ENCODE measurements at regions not wholly inside any gene's neighbourhood (a gene's known extent, or its start where the extent isn't known, plus 50 kb on each side); places are given as distances from the start of the nearest gene placed in this dataset.

DNA sequence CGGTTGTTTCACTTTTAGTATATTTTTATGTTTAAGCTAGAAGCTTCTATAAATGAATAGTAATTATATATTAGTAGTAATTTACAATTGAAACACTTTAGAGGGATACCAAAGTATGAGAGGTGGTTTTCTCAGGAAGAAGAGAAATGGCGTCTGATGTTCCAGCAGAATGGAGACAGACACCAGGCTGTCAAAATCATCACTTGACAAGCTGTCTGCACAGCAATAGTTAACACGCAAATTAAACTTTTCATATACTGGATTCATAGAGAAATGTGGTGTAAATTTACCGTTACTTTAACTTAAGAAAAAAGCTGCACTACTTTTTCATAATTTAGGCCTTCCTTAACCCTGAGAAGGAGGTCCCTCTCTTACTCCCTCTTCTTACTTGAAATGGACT, 82.6 kb downstream of the FAM217A start:
- FAIRE-seq: no peak
- DNase-seq (ENCODE audit: insufficient read length): no peak
- no peak for TF ChIP-seq POLR2A (IDR thresholded peaks at IDR 0.05; ENCODE audit: low read depth, low read length)
- TF ChIP-seq POLR2AphosphoS5 (IDR thresholded peaks at IDR 0.05; ENCODE audit: low read depth, low read length): no peak
- no peak for TF ChIP-seq TAF1 (IDR thresholded peaks at IDR 0.05; ENCODE audit: borderline replicate concordance, low read depth, low read length)

DNA sequence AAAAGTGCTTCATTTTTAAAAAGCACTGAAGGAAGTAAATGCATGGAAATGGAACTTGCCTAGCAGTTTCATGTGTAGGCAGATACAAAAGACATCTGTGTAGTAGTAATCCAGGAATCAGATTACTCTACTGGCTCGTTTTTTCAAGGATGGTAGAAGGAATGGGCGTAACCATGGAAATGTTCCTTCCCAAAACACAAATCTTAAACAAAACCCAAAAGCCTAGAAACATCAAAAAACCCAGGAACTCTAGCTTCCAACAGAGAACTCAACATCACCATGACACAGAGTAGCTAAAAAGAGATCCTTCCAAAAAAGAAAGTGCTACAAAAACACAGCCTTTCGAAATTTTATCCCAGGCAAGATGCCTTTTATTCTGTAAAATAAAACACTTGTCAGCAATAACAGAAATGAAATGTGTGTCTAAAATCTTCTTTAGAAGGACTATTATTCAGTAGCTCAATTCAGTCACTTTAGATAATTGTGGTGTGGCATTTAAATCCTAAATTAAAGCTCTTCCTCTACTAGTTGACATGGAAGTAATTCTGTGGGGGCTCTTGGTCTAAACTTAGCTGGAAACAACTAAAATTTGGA, 81.7 kb downstream of the FAM217A start:
- FAIRE-seq (no peak), DNase-seq (ENCODE audit: insufficient read length) (no peak)
- no peak for TF ChIP-seq POLR2AphosphoS5 (IDR thresholded peaks at IDR 0.05; ENCODE audit: low read depth, low read length)
- no peak for TF ChIP-seq TAF1 (IDR thresholded peaks at IDR 0.05; ENCODE audit: borderline replicate concordance, low read depth, low read length)
- no peak for TF ChIP-seq POLR2A (IDR thresholded peaks at IDR 0.05; ENCODE audit: low read depth, low read length)

- no peak for FAIRE-seq
- no peak for TF ChIP-seq POLR2AphosphoS5 (IDR thresholded peaks at IDR 0.05; ENCODE audit: low read depth, low read length)
- TF ChIP-seq POLR2A (IDR thresholded peaks at IDR 0.05; ENCODE audit: low read depth, low read length): no peak
- TF ChIP-seq TAF1 (IDR thresholded peaks at IDR 0.05; ENCODE audit: borderline replicate concordance, low read depth, low read length): no peak
- DNase-seq (ENCODE audit: insufficient read length): no peak
Observed at GRCh38 chr6:3999800-4000661, 78.9 kb downstream of the FAM217A start.

DNA sequence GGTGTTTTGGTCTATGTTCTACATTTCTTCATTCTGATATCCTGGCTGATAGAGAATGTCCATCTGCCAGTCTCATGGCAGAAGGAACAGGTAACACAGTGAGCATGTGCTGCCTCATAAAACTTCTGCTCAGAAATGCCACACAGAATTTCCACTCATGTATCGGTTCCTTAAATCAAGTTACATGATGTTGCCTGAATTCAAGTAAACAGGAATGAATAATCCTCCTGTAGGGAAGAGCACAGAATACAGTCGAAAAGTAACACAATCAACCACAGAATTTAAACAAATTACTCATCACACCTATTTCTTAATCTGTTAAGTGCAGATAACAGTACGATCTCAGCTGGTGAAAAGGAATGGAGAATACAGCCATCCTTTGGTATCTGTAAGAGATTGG, 74.7 kb downstream of the FAM217A start:
- no peak for TF ChIP-seq POLR2A (IDR thresholded peaks at IDR 0.05; ENCODE audit: low read depth, low read length)
- no peak for TF ChIP-seq TAF1 (IDR thresholded peaks at IDR 0.05; ENCODE audit: borderline replicate concordance, low read depth, low read length)
- peak; percentile 68 for FAIRE-seq
- no peak for DNase-seq (ENCODE audit: insufficient read length)

DNA sequence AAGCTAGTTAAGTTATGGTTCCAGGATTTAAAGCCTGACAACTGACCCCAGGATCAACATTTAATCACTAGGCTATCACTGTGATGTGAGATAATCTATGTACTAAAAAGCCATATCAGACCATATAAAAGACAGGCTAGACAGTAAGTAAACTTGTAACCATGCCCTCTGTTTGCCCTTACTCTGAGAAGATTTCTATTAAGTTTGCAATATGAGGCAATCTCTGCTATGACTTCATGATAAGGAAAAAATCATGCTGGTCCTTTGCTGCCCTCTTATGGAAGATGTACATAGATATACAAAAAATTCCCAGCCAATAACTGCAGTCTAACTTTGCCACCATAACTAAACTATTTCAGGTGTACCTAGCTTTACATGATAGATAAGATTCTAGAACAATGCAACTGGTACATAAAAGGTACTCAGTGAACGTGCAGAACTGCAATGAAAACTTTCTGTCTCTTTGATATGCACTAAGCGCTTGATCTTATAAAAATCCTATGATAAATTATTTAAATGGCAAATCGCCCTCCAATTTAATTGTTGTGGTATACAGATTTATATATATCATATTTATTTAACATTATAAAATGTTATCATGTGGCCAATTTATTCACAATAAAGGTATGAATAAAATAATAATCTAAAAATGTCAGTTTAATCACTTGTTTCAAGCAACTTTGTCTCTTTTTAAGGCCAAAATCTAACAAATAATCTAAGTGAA, 70.5 kb downstream of the FAM217A start:
- no peak for DNase-seq (ENCODE audit: insufficient read length)

GRCh38 chr6:4009486-4009885, 69.5 kb downstream of the FAM217A start:
- FAIRE-seq: no peak
- DNase-seq (ENCODE audit: insufficient read length): no peak
- TF ChIP-seq TAF1 (IDR thresholded peaks at IDR 0.05; ENCODE audit: borderline replicate concordance, low read depth, low read length): no peak
- no peak for TF ChIP-seq POLR2AphosphoS5 (IDR thresholded peaks at IDR 0.05; ENCODE audit: low read depth, low read length)
- no peak for TF ChIP-seq POLR2A (IDR thresholded peaks at IDR 0.05; ENCODE audit: low read depth, low read length)

More for the DNA sequence above, 70.5 kb downstream of the FAM217A start:
- peak; percentile 40 for FAIRE-seq
- TF ChIP-seq POLR2AphosphoS5 (IDR thresholded peaks at IDR 0.05; ENCODE audit: low read depth, low read length) (no peak), TAF1 (IDR thresholded peaks at IDR 0.05; ENCODE audit: borderline replicate concordance, low read depth, low read length) (no peak), POLR2A (IDR thresholded peaks at IDR 0.05; ENCODE audit: low read depth, low read length) (no peak)

GRCh38 chr6:4010048-4010447, 68.9 kb downstream of the FAM217A start:
- DNase-seq (ENCODE audit: insufficient read length) (no peak), FAIRE-seq (no peak)
- no peak for TF ChIP-seq TAF1 (IDR thresholded peaks at IDR 0.05; ENCODE audit: borderline replicate concordance, low read depth, low read length)
- no peak for TF ChIP-seq POLR2AphosphoS5 (IDR thresholded peaks at IDR 0.05; ENCODE audit: low read depth, low read length)
- TF ChIP-seq POLR2A (IDR thresholded peaks at IDR 0.05; ENCODE audit: low read depth, low read length): no peak

GRCh38 chr6:4010689-4011090, 68.2 kb downstream of the FAM217A start:
- DNase-seq (ENCODE audit: insufficient read length): no peak
- FAIRE-seq: no peak
- TF ChIP-seq POLR2A (IDR thresholded peaks at IDR 0.05; ENCODE audit: low read depth, low read length) (no peak), POLR2AphosphoS5 (IDR thresholded peaks at IDR 0.05; ENCODE audit: low read depth, low read length) (no peak), TAF1 (IDR thresholded peaks at IDR 0.05; ENCODE audit: borderline replicate concordance, low read depth, low read length) (no peak)

DNA sequence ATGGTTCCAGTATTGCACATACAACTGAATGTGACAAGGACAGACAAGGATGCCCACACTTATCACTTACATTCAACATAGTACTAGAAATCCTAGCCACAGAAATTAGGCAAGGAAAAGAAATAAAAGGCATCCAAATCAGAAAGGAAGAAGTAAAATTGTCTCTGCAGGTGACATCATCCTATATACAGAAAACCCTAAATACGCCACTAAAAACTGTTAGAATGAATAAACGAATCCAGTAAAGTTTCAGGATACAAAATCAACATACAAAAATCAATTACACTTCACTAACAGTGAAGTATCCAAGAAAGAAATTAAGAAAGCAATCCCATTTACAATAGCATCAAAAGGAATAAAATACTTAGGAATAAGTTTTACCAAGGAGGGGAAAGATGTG, 66.1 kb downstream of the FAM217A start:
- FAIRE-seq (no peak), DNase-seq (ENCODE audit: insufficient read length) (no peak)
- no peak for TF ChIP-seq POLR2AphosphoS5 (IDR thresholded peaks at IDR 0.05; ENCODE audit: low read depth, low read length)
- no peak for TF ChIP-seq TAF1 (IDR thresholded peaks at IDR 0.05; ENCODE audit: borderline replicate concordance, low read depth, low read length)
- no peak for TF ChIP-seq POLR2A (IDR thresholded peaks at IDR 0.05; ENCODE audit: low read depth, low read length)

DNA sequence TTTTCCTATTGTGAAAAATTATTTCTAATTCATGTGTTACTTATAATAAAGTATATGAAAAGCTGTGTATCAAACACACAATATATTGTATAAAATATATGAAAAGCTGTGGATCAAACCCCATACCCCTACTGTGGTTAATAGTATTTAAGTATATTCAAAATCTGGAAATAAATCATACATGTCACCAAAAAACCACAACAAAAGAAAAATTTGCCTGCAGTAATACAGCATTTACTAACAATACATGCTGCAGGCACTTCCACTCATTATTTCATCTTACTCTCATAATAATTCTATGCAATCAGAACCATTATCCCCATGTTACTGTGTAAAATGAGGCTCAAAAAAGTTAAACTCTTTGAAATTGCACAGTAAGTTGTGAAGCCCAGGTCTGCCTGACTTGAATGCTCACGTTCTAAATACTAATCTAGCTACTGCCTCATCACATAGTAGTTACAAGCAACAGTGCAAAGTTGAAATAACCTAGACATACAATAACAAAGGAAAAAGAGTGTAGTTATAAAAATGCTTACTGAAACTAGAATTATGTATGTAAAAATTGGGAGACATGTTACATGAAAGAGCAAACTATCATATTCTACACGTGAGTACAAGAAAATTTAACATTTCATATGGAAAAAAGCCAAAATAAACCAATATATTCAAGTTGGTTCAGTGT, 61.7 kb downstream of the FAM217A start:
- DNase-seq (ENCODE audit: insufficient read length) (no peak), FAIRE-seq (no peak)
- no peak for TF ChIP-seq POLR2A (IDR thresholded peaks at IDR 0.05; ENCODE audit: low read depth, low read length)
- no peak for TF ChIP-seq TAF1 (IDR thresholded peaks at IDR 0.05; ENCODE audit: borderline replicate concordance, low read depth, low read length)
- no peak for TF ChIP-seq POLR2AphosphoS5 (IDR thresholded peaks at IDR 0.05; ENCODE audit: low read depth, low read length)

- FAIRE-seq: no peak
- no peak for TF ChIP-seq POLR2A (IDR thresholded peaks at IDR 0.05; ENCODE audit: low read depth, low read length)
- no peak for TF ChIP-seq POLR2AphosphoS5 (IDR thresholded peaks at IDR 0.05; ENCODE audit: low read depth, low read length)
- no peak for TF ChIP-seq TAF1 (IDR thresholded peaks at IDR 0.05; ENCODE audit: borderline replicate concordance, low read depth, low read length)
- no peak for DNase-seq (ENCODE audit: insufficient read length)
Observed at GRCh38 chr6:4017834-4018170, 61.1 kb downstream of the FAM217A start.

Data from GM12892 (cell line).